Upper lobe of left lung (tissue), 6 donors: ENCODE measurements at regions not wholly inside any gene's neighbourhood (a gene's known extent, or its start where the extent isn't known, plus 50 kb on each side); places are given as distances from the start of the nearest gene placed in this dataset.

Source experiments
- ATAC-seq, 2 donors: fragments of 200-7000 bp; cut with Tn5 transposase; one replicate each; pipeline ENCODE4 v1.9.1; 2022; ENCODE audit warnings: mild to moderate bottlenecking in 2 of 2, moderate library complexity in 2 of 2; ENCODE audit not compliant: low FRiP score in 2 of 2
- DNase-seq, 2 donors: peaks; one replicate each; pipeline ENCODE4 v3.0.0-alpha.2; 2019 to 2020
- H3K27ac ChIP-seq, 4 donors: fragments of 200-600 bp; sonication (generic); one replicate each; pipeline ENCODE4 v1.5.1; 2016 to 2019
- H3K27me3 ChIP-seq, 4 donors: fragments of 200-600 bp; sonication (generic); one replicate each; pipeline ENCODE4 v1.5.1; 2017 to 2019
- H3K36me3 ChIP-seq, 4 donors: fragments of 200-600 bp; sonication (generic); one replicate each; pipeline ENCODE4 v1.5.1; 2016 to 2019
- H3K4me1 ChIP-seq, 4 donors: fragments of 200-600 bp; sonication (generic); one replicate each; pipeline ENCODE4 v1.5.1; 2018 to 2019
- H3K4me3 ChIP-seq, 4 donors: fragments of 200-600 bp; sonication (generic); one replicate each; pipeline ENCODE4 v1.5.1; 2017 to 2019; ENCODE audit warnings: mild to moderate bottlenecking in 2 of 4, moderate library complexity in 1 of 4
- H3K9me3 ChIP-seq, 4 donors: fragments of 200-600 bp; sonication (generic); one replicate each; pipeline ENCODE4 v1.5.1; 2018 to 2019
- CTCF ChIP-seq, 6 experiments: fragments of 450-650 bp in 4 of 6; fragments of 200-600 bp in 2 of 6; sonication (generic) in 2 of 6; IDR thresholded peaks; one replicate each; pipeline ENCODE4 v1.5.1; 2016 to 2019; ENCODE audit warnings: antibody characterized with exemption in 6 of 6
- EP300 ChIP-seq, 4 donors: sonication (generic); formaldehyde crosslinking; IDR thresholded peaks; one replicate each; pipeline ENCODE4 v1.5.1; 2017; ENCODE audit warnings: antibody characterized with exemption in 4 of 4, control low read depth in 2 of 4
- POLR2A ChIP-seq, 4 donors: fragments of 450-650 bp; IDR thresholded peaks; one replicate each; pipeline ENCODE4 v1.5.1; 2016 to 2017; ENCODE audit warnings: antibody characterized with exemption in 4 of 4, mild to moderate bottlenecking in 2 of 4
- POLR2AphosphoS5 ChIP-seq, 2 donors: sonication (generic); formaldehyde crosslinking; IDR thresholded peaks; one replicate each; pipeline ENCODE4 v1.5.1; 2017; ENCODE audit warnings: antibody characterized with exemption in 2 of 2
- WGBS, 2 donors: methylation state at CpG; one replicate each; pipeline ENCODE4 v1.1.5; 2017 to 2018; 5-methylcytosine and 5-hydroxymethylcytosine counted together
- donor health status: DM: no; HTN: no; CAD: no; lungs with moderate emphysema.
- donor health status: DM: no; HTN: yes; CAD: no; lungs with severe emphysema.

- no peak for ATAC-seq
- no peak for DNase-seq
- H3K9me3 ChIP-seq = no peaks in the 10 kb centered on the region
- H3K27ac ChIP-seq = peak overlapping the region in 3 of 4 donors; percentile 42 to 92 (median 83)
- H3K4me1 ChIP-seq = peaks cover 22 to 49% (median 37%) of the 10 kb centered on the region in 4 donors
- WGBS, 2 donors = 92 to 94% methylated on average over 2 of the region's 2 CpGs
- TF ChIP-seq POLR2A (IDR thresholded peaks at IDR 0.05) (no peak), POLR2AphosphoS5 (IDR thresholded peaks at IDR 0.05) (no peak), CTCF (IDR thresholded peaks at IDR 0.05) (no peak), EP300 (IDR thresholded peaks at IDR 0.05) (no peak)
- H3K27me3 ChIP-seq = no peaks in the 10 kb centered on the region
- H3K4me3 ChIP-seq = peak overlapping the region in 1 of 4 donors; percentile 38
- no peaks in the 10 kb centered on the region for H3K36me3 ChIP-seq
These were observed 50.4 kb downstream of the RUSC2 start for GRCh38 chr9:35540315-35540714.

GRCh38 chr9:35546853-35547252 is 56.9 kb downstream of the RUSC2 start:
- Histone ChIP-seq H3K4me1 (peaks cover 0 to 21% (median 4%) of the 10 kb centered on the region in 4 donors), H3K27me3 (no peaks in the 10 kb centered on the region), H3K27ac (no peak overlapping the region), H3K4me3 (no peak overlapping the region), H3K9me3 (no peaks in the 10 kb centered on the region), H3K36me3 (peaks cover 0 to 28% (median 19%) of the 10 kb centered on the region in 4 donors)
- WGBS, 2 donors = 92 to 95% methylated on average over 6 of the region's 6 CpGs
- TF ChIP-seq CTCF (IDR thresholded peaks at IDR 0.05) (no peak), EP300 (IDR thresholded peaks at IDR 0.05) (no peak), POLR2AphosphoS5 (IDR thresholded peaks at IDR 0.05) (no peak), POLR2A (IDR thresholded peaks at IDR 0.05) (no peak)
- ATAC-seq = peak; percentile 13 to 19
- no peak for DNase-seq

GRCh38 chr9:35547889-35548418 is 57.1 kb upstream of the TESK1 start:
- H3K36me3 ChIP-seq = peaks cover 0 to 28% (median 19%) of the 10 kb centered on the region in 4 donors
- H3K4me3 ChIP-seq = no peak overlapping the region
- ATAC-seq (peak in 1 of 2 donors; percentile 24), DNase-seq (peak in 1 of 2 donors; percentile 61)
- no peak for TF ChIP-seq POLR2A (IDR thresholded peaks at IDR 0.05)
- peaks cover 0 to 16% (median 4%) of the 10 kb centered on the region in 4 donors for H3K4me1 ChIP-seq
- no peak overlapping the region for H3K27ac ChIP-seq
- WGBS, 2 donors = 93 to 95% methylated on average over 7 to 13 of the region's 16 CpGs
- no peaks in the 10 kb centered on the region for H3K27me3 ChIP-seq
- H3K9me3 ChIP-seq = no peaks in the 10 kb centered on the region

GRCh38 chr9:35548571-35548970 is 56.5 kb upstream of the TESK1 start:
- peaks cover 3 to 21% (median 8%) of the 10 kb centered on the region in 4 donors for H3K4me1 ChIP-seq
- no peak for DNase-seq
- WGBS, 2 donors = 73 to 85% methylated on average over 1 of the region's 1 CpG
- no peak overlapping the region for H3K27ac ChIP-seq
- peaks cover 0 to 28% (median 19%) of the 10 kb centered on the region in 4 donors for H3K36me3 ChIP-seq
- no peaks in the 10 kb centered on the region for H3K27me3 ChIP-seq
- no peak for ATAC-seq
- TF ChIP-seq EP300 (IDR thresholded peaks at IDR 0.05) = no peak
- no peak for TF ChIP-seq POLR2AphosphoS5 (IDR thresholded peaks at IDR 0.05)
- TF ChIP-seq POLR2A (IDR thresholded peaks at IDR 0.05) = no peak
- TF ChIP-seq CTCF (IDR thresholded peaks at IDR 0.05) = no peak
- no peak overlapping the region for H3K4me3 ChIP-seq
- no peaks in the 10 kb centered on the region for H3K9me3 ChIP-seq

- H3K4me3 ChIP-seq = no peak overlapping the region
- H3K36me3 ChIP-seq = peaks cover 0 to 28% (median 19%) of the 10 kb centered on the region in 4 donors
- H3K4me1 ChIP-seq = peaks cover 6 to 24% (median 11%) of the 10 kb centered on the region in 4 donors
- DNase-seq (no peak), ATAC-seq (no peak)
- no peak overlapping the region for H3K27ac ChIP-seq
- no peaks in the 10 kb centered on the region for H3K9me3 ChIP-seq
- no peaks in the 10 kb centered on the region for H3K27me3 ChIP-seq
- 82 to 85% methylated on average over 4 of the region's 4 CpGs for WGBS, 2 donors
- no peak for TF ChIP-seq POLR2A (IDR thresholded peaks at IDR 0.05)
- no peak for TF ChIP-seq POLR2AphosphoS5 (IDR thresholded peaks at IDR 0.05)
- TF ChIP-seq EP300 (IDR thresholded peaks at IDR 0.05) = no peak
- no peak for TF ChIP-seq CTCF (IDR thresholded peaks at IDR 0.05)
These were observed 55.6 kb upstream of the TESK1 start for GRCh38 chr9:35549441-35549840.
